Trophoblast cell (in vitro differentiated cells and primary cell): ENCODE measurements at regions not wholly inside any gene's neighbourhood (a gene's known extent, or its start where the extent isn't known, plus 50 kb on each side); places are given as distances from the start of the nearest gene placed in this dataset.

Experiments
- DNase-seq, 2 donors: peaks; one replicate each; pipeline ENCODE4 v3.0.0-alpha.2; 2016
- H2AFZ ChIP-seq: 2 replicates; pipeline ENCODE4 v1.6.1; 2013; ENCODE audit warnings: low read length, moderate library complexity, mild to moderate bottlenecking; ENCODE audit not compliant: insufficient read depth, poor library complexity
- H2AK5ac ChIP-seq: 2 replicates; pipeline ENCODE4 v1.6.1; 2013; ENCODE audit warnings: mild to moderate bottlenecking, low read length
- H2BK120ac ChIP-seq: 2 replicates; pipeline ENCODE4 v1.6.1; 2013; ENCODE audit warnings: low read length, mild to moderate bottlenecking, moderate library complexity; ENCODE audit not compliant: insufficient read depth, poor library complexity
- H2BK12ac ChIP-seq: 2 replicates; pipeline ENCODE4 v1.6.1; 2013; ENCODE audit warnings: mild to moderate bottlenecking, low read length, moderate library complexity
- H2BK5ac ChIP-seq: 2 replicates; pipeline ENCODE4 v1.6.1; 2013; ENCODE audit warnings: low read length, low read depth, moderate library complexity, mild to moderate bottlenecking; ENCODE audit not compliant: poor library complexity
- H3K14ac ChIP-seq: 2 replicates; pipeline ENCODE4 v1.6.1; 2013; ENCODE audit warnings: mild to moderate bottlenecking, low read length
- H3K18ac ChIP-seq: 2 replicates; pipeline ENCODE4 v1.6.1; 2013; ENCODE audit warnings: mild to moderate bottlenecking, low read length
- H3K23ac ChIP-seq: 2 replicates; pipeline ENCODE4 v1.6.1; 2013; ENCODE audit warnings: low read length
- H3K27ac ChIP-seq: 2 replicates; pipeline ENCODE4 v1.5.1; 2013; ENCODE audit warnings: low read depth, mild to moderate bottlenecking, inconsistent platforms, low read length, moderate library complexity
- H3K27me3 ChIP-seq: 2 replicates; pipeline ENCODE4 v1.6.1; 2013; ENCODE audit warnings: inconsistent platforms, mild to moderate bottlenecking, low read length, moderate library complexity; ENCODE audit not compliant: insufficient read depth
- H3K36me3 ChIP-seq, 2 experiments: 1 replicate in 1 of 2; 2 replicates in 1 of 2; pipeline ENCODE4 v1.6.1; 2013; ENCODE audit warnings: low read length in 2 of 2, mild to moderate bottlenecking in 2 of 2, moderate library complexity in 1 of 2; ENCODE audit not compliant: insufficient read depth in 2 of 2, control insufficient read depth in 1 of 2
- H3K4ac ChIP-seq: 2 replicates; pipeline ENCODE4 v1.6.1; 2013; ENCODE audit warnings: low read depth, mild to moderate bottlenecking, low read length, moderate library complexity
- H3K4me1 ChIP-seq, 2 experiments: 1 replicate in 1 of 2; 2 replicates in 1 of 2; pipeline ENCODE4 v1.6.1; 2013; ENCODE audit warnings: low read length in 2 of 2, mild to moderate bottlenecking in 2 of 2, moderate library complexity in 1 of 2; ENCODE audit not compliant: insufficient read depth in 2 of 2, control insufficient read depth in 1 of 2
- H3K4me2 ChIP-seq: 2 replicates; pipeline ENCODE4 v1.6.1; 2013; ENCODE audit warnings: inconsistent platforms, mild to moderate bottlenecking, low read length, moderate library complexity
- H3K4me3 ChIP-seq: 2 replicates; pipeline ENCODE4 v1.5.1; 2013; ENCODE audit warnings: mild to moderate bottlenecking, low read depth, low read length, inconsistent platforms
- H3K79me1 ChIP-seq: one replicate; pipeline ENCODE4 v1.6.1; 2013; ENCODE audit warnings: low read length
- H3K79me2 ChIP-seq: 2 replicates; pipeline ENCODE4 v1.6.1; 2013; ENCODE audit warnings: low read length, mild to moderate bottlenecking; ENCODE audit not compliant: control insufficient read depth, insufficient read depth, poor library complexity
- H3K9ac ChIP-seq: 2 replicates; pipeline ENCODE4 v1.6.1; 2013; ENCODE audit warnings: mild to moderate bottlenecking, low read length
- H3K9me3 ChIP-seq: 2 replicates; pipeline ENCODE4 v1.6.1; 2013; ENCODE audit warnings: low read depth, mild to moderate bottlenecking, control low read depth, inconsistent platforms, low read length; ENCODE audit not compliant: insufficient read depth
- H4K12ac ChIP-seq: 2 replicates; pipeline ENCODE4 v1.6.1; 2013; ENCODE audit warnings: low read depth, mild to moderate bottlenecking, low read length, moderate library complexity
- H4K8ac ChIP-seq: 2 replicates; pipeline ENCODE4 v1.6.1; 2013; ENCODE audit warnings: low read depth, mild to moderate bottlenecking, low read length, moderate library complexity
- H4K91ac ChIP-seq: one replicate; pipeline ENCODE4 v1.6.1; 2013; ENCODE audit warnings: low read depth, mild to moderate bottlenecking, low read length, moderate library complexity
- WGBS: extraction: QIAGEN DNeasy Blood & Tissue Kit; methylation state at CpG from one replicate; pipeline ENCODE4 v1.1.7; 2013; ENCODE audit warnings: missing lambda C conversion rate; ENCODE audit not compliant: insufficient read length, insufficient coverage; ENCODE audit errors: extremely low coverage; 5-methylcytosine and 5-hydroxymethylcytosine counted together

GRCh38 chr1:191551019-191551418, 607.2 kb upstream of the RGS18 start:
- H2BK5ac ChIP-seq, result no peak overlapping the region
- no peak overlapping the region for H4K12ac ChIP-seq
- no peak overlapping the region for H2BK12ac ChIP-seq
- H3K23ac ChIP-seq, result no peak overlapping the region
- no peaks in the 10 kb centered on the region for H3K36me3 ChIP-seq
- H3K4me1 ChIP-seq, result no peaks in the 10 kb centered on the region
- H3K4me3 ChIP-seq, result no peak overlapping the region
- no peak overlapping the region for H3K4me2 ChIP-seq
- no peak overlapping the region for H2AFZ ChIP-seq
- no peaks in the 10 kb centered on the region for H3K27me3 ChIP-seq
- H4K8ac ChIP-seq, result no peak overlapping the region
- H3K9me3 ChIP-seq, result no peaks in the 10 kb centered on the region
- no CpG with 5 or more reads among the region's 2 CpGs for whole genome bisulfite sequencing
- H4K91ac ChIP-seq, result no peak overlapping the region
- no peaks in the 10 kb centered on the region for H3K79me1 ChIP-seq
- no peak overlapping the region for H3K18ac ChIP-seq
- no peak for DNase-seq
- H2BK120ac ChIP-seq, result no peak overlapping the region
- H3K4ac ChIP-seq, result no peak overlapping the region
- H3K14ac ChIP-seq, result no peak overlapping the region
- no peak overlapping the region for H3K27ac ChIP-seq
- H3K79me2 ChIP-seq, result no peaks in the 10 kb centered on the region
- H2AK5ac ChIP-seq, result no peak overlapping the region
- no peak overlapping the region for H3K9ac ChIP-seq

- no CpG with 5 or more reads among the region's 2 CpGs for WGBS
- H3K23ac ChIP-seq, result no peak overlapping the region
- no peak overlapping the region for H4K12ac ChIP-seq
- no peaks in the 10 kb centered on the region for H3K36me3 ChIP-seq
- H3K9ac ChIP-seq, result no peak overlapping the region
- no peak overlapping the region for H2AFZ ChIP-seq
- no peak overlapping the region for H3K18ac ChIP-seq
- H4K91ac ChIP-seq, result no peak overlapping the region
- H3K27ac ChIP-seq, result no peak overlapping the region
- H3K79me1 ChIP-seq, result no peaks in the 10 kb centered on the region
- H3K27me3 ChIP-seq, result no peaks in the 10 kb centered on the region
- no peak overlapping the region for H3K4ac ChIP-seq
- H2BK5ac ChIP-seq, result no peak overlapping the region
- no peaks in the 10 kb centered on the region for H3K4me1 ChIP-seq
- H2BK12ac ChIP-seq, result no peak overlapping the region
- H2BK120ac ChIP-seq, result no peak overlapping the region
- H3K14ac ChIP-seq, result no peak overlapping the region
- H4K8ac ChIP-seq, result no peak overlapping the region
- no peak overlapping the region for H3K4me3 ChIP-seq
- no peaks in the 10 kb centered on the region for H3K9me3 ChIP-seq
- DNase-seq, result no peak
- H3K79me2 ChIP-seq, result no peaks in the 10 kb centered on the region
- H2AK5ac ChIP-seq, result no peak overlapping the region
- H3K4me2 ChIP-seq, result no peak overlapping the region
Observed at GRCh38 chr1:191558379-191558778, 599.9 kb upstream of the RGS18 start.

- H3K23ac ChIP-seq, result no peak overlapping the region
- no peak overlapping the region for H3K9ac ChIP-seq
- no peaks in the 10 kb centered on the region for H3K79me1 ChIP-seq
- no peak overlapping the region for H3K4ac ChIP-seq
- no peak overlapping the region for H4K91ac ChIP-seq
- no peak overlapping the region for H4K12ac ChIP-seq
- H3K36me3 ChIP-seq, result no peaks in the 10 kb centered on the region
- H3K18ac ChIP-seq, result no peak overlapping the region
- no peaks in the 10 kb centered on the region for H3K9me3 ChIP-seq
- DNase-seq, result no peak
- WGBS, result no CpG with 5 or more reads among the region's 4 CpGs
- no peak overlapping the region for H3K14ac ChIP-seq
- no peak overlapping the region for H2AK5ac ChIP-seq
- H3K4me3 ChIP-seq, result no peak overlapping the region
- H2BK5ac ChIP-seq, result no peak overlapping the region
- no peak overlapping the region for H3K27ac ChIP-seq
- no peak overlapping the region for H4K8ac ChIP-seq
- no peaks in the 10 kb centered on the region for H3K79me2 ChIP-seq
- no peak overlapping the region for H2BK120ac ChIP-seq
- no peak overlapping the region for H2BK12ac ChIP-seq
- no peak overlapping the region for H3K4me2 ChIP-seq
- no peak overlapping the region for H2AFZ ChIP-seq
- no peaks in the 10 kb centered on the region for H3K4me1 ChIP-seq
- no peaks in the 10 kb centered on the region for H3K27me3 ChIP-seq
Observed at GRCh38 chr1:191561276-191561675, 597.0 kb upstream of the RGS18 start.

- no peaks in the 10 kb centered on the region for H3K4me1 ChIP-seq
Observed at GRCh38 chr1:191564275-191564674, 594.0 kb upstream of the RGS18 start.

More at GRCh38 chr1:191564275-191564674, 594.0 kb upstream of the RGS18 start:
- Histone ChIP-seq H4K12ac (no peak overlapping the region), H3K79me2 (no peaks in the 10 kb centered on the region), H3K18ac (no peak overlapping the region), H2AK5ac (no peak overlapping the region), H3K4me3 (no peak overlapping the region), H3K27me3 (no peaks in the 10 kb centered on the region), H3K9me3 (no peaks in the 10 kb centered on the region), H3K14ac (no peak overlapping the region), H3K9ac (no peak overlapping the region), H2AFZ (no peak overlapping the region), H2BK120ac (no peak overlapping the region), H3K36me3 (no peaks in the 10 kb centered on the region), H3K23ac (no peak overlapping the region), H3K27ac (no peak overlapping the region), H2BK5ac (no peak overlapping the region), H3K4ac (no peak overlapping the region), H4K91ac (no peak overlapping the region), H2BK12ac (no peak overlapping the region), H3K4me2 (no peak overlapping the region), H3K79me1 (no peaks in the 10 kb centered on the region), H4K8ac (no peak overlapping the region)
- no peak for DNase-seq
- WGBS, result no CpG with 5 or more reads among the region's 2 CpGs
